HL-60/S4 treated with phorbol 12-myristate 13-acetate at 8.2 ng/mL for 4 days and 3 days (cell line): ENCODE measurements at regions not wholly inside any gene's neighbourhood (a gene's known extent, or its start where the extent isn't known, plus 50 kb on each side); places are given as distances from the start of the nearest gene placed in this dataset.
"Not testable (repeated sequence)": the region's sequence is repeated elsewhere in the genome, so short reads cannot be mapped to it uniquely, and the experiment has no call there.

ENCODE experiments used
- in situ Hi-C: fragments of 300-500 bp; cut with MboI; formaldehyde crosslinking; loops from 2 replicates; pipeline ENCODE4 v1.15.0; 2022; ENCODE audit warnings: low sequenced_read_pairs

DNA sequence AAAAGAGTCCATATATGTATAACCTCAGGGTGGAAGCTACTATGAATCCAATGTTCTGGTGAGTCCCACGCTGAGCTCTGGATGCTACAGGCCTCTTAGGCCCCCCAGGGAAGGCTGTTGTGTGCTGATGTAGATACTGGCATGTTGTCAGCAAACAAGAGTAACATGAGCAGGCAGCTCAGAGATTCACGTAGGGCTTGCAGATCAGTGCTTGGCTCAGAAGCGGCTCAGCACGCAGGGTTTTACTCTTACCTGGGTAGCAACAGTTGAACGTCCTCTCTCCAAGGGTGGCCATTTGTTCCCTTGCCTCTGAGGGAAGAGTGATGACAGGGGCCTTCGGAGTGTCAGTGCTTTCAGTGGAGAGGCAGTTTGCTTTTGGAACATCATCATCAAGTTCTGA is 93.4 kb downstream of the ZFP64 start:
- in situ Hi-C loops: loop anchor here (25.0 kb wide), 1 partner anchor 461 kb away; no protein-coding TSS in a partner anchor

DNA sequence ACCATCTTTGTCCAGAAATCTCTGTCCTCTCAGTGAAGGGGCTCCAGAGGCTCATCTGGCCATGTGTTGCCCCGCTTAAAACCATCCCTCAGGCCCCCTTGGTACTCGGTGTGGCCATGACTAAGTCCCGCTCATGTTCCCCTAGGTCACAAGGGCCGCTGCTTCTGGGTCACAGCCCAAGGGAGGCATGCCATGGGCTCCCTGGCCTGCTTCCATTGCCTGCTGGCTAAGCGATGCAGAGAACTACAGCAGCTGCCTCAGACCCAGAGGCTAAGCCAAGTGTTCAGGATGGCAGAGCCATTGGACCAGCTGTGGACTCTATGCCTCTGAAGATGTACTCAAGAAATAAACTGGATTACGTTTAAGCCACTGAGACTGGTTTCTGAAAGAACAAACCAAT is 95.5 kb downstream of the ZFP64 start:
- in situ Hi-C loops: loop anchor here (25.0 kb wide), 1 partner anchor 459 kb away; no protein-coding TSS in a partner anchor

DNA sequence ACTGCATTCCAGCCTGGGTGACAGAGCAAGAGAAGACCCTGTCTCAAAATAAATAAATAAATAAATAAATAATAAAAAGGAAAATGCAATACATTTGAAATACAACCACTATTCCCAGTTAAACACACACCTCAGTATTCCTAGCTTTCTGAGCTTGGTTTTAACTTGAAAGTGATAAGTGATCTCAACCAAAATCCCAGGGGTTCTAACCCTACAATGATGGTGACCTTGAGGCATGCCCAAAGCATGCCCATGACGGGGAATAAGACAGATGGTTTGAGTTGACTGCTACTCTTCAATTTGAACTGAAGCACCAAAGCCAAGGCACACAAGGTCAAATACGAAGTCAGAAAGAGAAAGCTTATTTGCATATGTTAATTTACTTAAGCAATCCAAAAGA is 96.9 kb downstream of the ZFP64 start:
- in situ Hi-C loops: loop anchor here (25.0 kb wide), 1 partner anchor 457 kb away; no protein-coding TSS in a partner anchor

DNA sequence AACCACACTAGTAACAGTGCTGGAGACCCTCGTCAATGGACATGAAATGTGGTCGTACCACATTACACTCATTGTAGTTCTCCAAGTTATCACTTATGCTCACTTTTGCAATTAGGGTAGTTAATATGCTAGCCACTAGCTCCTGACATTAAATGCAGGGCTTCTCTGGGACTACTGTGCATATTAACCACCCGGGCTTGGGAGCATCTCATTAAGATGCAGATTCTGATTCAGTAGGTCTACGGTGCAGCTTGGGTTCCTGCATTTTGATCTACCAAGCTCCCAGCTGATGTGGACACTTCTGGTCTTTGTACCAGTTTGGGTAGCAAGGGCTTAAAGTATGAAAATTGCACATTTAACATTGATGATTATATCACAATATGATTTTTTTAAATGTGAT is 98.0 kb downstream of the ZFP64 start:
- in situ Hi-C loops: loop anchor here (25.0 kb wide), 1 partner anchor 456 kb away; no protein-coding TSS in a partner anchor

DNA sequence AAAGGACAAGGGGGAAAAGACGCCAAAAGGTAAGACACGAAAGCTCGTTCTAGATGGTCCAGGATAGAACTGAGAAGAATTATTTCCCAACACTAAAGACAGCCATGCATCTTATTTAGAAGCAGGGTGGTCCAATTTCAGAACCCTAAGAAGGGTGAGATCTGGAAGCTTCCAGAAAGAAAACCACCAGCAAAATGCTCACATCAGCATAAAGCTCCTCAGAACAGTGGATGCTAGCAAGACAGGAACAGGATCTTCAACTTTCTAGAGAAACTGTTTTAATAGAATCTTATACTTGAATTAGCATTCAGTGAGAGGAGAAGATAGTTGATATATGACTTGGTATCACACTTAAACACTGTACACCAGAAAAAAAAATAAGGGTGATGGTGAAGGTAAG is 101.5 kb downstream of the ZFP64 start:
- in situ Hi-C loops: loop anchor here (25.0 kb wide), 1 partner anchor 453 kb away; no protein-coding TSS in a partner anchor

DNA sequence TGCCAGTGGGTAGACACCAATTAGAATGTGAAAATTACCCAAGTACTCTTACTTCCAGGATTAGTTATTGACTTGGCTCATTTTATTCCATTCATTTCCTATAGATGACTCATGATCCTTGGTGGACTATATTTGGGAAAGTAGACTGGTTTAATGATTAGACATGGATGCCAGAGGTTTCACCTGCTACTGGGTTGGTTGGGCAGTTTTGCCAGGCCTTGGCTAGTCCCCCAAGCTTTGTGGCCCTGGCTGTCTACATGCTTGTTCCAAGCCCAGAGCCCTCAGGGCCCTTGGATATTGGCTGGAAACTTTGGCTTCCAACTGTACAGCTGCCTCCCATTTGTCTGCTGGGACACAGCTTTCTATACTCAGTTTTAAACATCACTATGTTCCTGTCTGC is 104.1 kb downstream of the ZFP64 start:
- in situ Hi-C loops: loop anchor here (25.0 kb wide), 1 partner anchor 450 kb away; no protein-coding TSS in a partner anchor

DNA sequence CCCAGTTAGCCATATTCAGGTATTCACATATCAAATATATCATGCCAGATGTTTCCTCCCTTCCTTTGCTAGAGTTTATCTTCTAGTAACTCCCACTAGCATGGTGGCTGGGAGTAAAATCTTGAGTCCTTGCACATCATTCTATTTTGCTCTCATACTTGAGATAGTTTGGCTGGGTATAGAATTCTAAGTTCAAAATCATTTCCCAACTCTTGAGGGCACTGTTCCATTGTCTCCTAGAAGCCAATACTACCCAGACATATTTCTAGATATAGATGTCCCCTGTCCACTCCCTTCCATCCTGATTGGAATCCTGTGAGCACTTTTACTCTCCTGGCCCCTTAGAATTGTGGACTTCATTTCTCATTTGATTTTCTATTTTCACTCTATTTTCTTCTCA is 104.7 kb downstream of the ZFP64 start:
- in situ Hi-C loops: loop anchor here (25.0 kb wide), 1 partner anchor 450 kb away; no protein-coding TSS in a partner anchor

DNA sequence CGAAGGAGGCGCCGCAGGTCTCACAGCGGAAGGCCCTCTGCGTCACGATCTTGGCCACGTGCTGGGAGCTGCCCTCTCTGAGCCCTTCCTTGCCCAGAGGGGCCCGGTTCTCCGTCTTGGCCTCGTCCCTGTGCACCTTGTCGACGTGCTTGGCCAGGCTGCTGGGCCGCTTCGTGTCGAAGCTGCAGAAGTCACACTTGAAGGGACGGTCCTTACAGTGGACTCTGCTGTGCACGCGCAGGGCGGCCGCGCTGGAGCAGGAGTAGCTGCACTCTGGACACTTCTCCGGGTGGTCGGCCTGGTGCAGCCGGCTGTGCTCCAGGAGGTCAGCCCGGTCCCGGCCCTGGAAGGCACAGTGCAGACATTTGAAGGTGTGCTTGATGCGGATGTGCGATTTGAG is 106.9 kb downstream of the ZFP64 start:
- in situ Hi-C loops: loop anchor here (25.0 kb wide), 1 partner anchor 447 kb away; no protein-coding TSS in a partner anchor

DNA sequence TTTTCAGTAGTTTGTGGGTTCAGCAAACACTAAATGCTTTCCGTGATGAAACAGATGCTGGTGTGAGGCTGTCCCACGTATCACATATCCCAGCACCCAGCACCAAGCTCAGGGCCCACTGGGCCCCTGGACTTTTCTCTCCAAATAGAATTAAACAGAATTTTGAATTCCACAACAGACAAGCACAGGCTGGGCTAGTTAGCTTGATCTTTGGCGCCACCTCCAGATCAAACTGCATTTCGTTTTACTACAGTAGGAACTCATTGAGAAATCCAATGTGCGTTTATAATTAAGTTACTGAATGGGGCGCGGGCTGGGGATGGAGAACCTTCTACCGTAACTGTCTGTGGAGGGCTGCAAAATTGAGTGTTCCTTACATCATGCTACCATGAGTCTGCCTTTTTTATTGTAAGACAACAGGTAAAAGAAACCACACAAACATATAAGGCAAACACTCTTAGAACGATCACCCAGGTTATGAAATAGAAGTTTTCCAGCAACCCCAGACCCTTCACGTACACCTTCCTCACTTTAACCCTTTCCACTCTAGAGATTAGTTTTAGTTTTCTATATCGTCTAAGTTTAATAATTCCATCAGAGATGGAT is 107.8 kb downstream of the ZFP64 start:
- in situ Hi-C loops: loop anchor here (25.0 kb wide), 1 partner anchor 446 kb away; no protein-coding TSS in a partner anchor

DNA sequence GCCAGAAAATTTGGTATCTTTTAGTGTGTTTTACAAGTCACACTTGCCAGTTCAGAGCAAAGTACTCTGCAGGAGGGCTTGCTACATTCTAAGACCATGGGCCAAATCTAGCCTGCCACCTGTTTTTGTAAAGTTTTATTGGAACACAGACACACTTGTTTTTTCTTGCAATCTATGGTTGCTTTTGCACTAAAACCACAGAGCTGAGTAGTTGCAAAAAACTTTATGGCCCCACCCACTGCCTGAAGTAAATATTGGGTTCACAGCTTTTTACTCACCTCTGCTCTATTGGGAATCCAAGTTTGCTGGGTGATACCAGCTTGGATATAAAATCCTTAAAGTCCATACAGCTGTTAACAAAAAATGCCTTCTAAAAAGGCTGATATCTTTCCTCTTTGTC is 109.0 kb downstream of the ZFP64 start:
- in situ Hi-C loops: loop anchor here (25.0 kb wide), 1 partner anchor 445 kb away; no protein-coding TSS in a partner anchor

DNA sequence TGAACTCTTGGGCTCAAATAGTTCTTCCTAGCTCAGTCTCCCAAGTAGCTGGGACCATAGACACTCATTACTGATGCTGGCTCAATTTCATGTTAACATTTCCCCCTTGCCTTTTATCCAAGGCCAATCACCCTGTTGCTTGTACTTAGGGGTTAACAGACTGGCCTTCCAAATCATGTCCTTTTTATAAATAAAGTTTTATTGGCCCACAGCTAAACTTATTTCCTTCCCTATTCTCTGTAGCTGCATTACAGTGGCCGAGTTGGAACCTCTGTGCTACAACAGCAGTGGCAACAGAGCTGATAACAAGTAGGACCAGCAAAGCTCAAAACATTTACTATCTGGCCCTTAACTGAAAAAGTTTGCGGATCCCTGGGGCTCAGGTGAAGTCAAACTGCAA is 109.8 kb downstream of the ZFP64 start:
- in situ Hi-C loops: loop anchor here (25.0 kb wide), 1 partner anchor 444 kb away; no protein-coding TSS in a partner anchor

DNA sequence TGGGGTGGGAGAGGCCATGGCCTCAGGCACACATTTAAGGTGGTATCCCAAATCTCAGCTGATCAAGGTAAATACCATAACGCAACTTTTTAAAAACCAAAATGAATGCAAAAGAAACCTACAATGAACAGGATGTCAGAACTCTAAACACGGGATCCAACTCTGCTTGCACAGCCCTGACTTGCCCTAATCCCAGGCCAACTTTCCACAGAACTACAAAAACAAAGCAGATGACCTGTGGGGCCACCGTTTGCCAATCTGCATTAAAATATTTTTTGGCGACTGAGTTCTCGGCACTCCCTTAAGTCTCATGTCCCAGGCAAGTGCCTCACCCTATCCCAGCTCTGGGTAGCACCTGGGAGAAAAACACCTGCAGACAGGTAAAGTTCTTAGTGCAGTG is 110.5 kb downstream of the ZFP64 start:
- in situ Hi-C loops: loop anchor here (25.0 kb wide), 1 partner anchor 444 kb away; no protein-coding TSS in a partner anchor

DNA sequence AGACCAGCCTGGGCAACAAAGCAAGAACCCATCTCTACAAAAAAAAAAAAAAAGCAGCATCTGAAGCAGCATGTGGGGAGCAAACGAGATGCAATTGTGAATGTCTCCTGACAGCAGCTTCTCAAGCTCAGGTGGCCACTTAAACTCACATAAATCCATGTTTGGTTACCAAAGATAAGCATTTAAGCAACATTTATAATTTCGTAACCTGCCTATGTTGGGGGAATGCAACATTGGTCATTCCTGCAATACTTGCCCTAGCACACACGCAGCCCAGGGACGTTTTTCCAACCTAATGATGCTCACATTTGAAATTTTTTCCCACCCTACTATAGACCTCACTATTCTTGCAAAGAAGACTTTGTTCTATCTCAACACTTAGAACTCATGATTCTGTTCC is 113.3 kb downstream of the ZFP64 start:
- in situ Hi-C loops: loop anchor here (25.0 kb wide), 1 partner anchor 441 kb away; no protein-coding TSS in a partner anchor

DNA sequence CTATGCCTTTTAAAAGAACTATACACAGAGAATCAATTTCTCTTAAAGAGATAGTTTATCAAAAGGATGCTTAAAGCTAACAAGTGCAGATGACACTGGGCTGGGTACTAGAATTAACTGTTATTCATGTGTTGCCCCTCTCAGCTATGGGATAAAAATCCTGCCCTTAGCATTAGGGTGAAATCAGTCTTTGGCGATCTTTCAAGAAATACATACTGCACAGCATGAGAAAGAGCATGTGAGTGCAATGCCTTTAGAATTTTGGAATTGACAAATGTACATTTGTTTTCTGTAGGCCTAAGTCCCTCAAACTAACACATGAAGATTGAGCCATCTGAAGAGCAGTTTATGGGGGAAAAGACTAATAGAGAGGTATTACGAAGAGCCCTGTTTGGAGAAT is 115.4 kb downstream of the ZFP64 start:
- in situ Hi-C loops: loop anchor here (25.0 kb wide), 1 partner anchor 439 kb away; no protein-coding TSS in a partner anchor

DNA sequence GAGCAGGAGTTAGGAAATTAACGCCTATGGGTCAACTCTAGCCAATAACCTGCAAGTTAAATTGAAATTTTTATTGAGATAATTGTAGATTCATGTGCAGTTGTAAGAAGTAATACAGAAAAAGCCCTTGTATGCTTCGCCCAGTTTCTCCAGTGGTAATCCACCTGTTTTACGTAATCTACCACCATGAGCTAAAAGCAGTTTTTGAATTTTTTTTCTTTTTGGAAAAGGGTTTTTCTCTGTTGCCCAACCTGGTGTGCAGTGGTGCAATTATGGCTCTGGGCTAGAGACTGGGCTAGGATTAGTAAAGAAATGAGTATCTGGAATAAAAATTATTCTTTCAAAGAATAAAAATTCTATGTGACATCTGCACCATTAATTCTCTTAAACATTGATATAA is 116.2 kb downstream of the ZFP64 start:
- in situ Hi-C loops: loop anchor here (25.0 kb wide), 1 partner anchor 438 kb away; no protein-coding TSS in a partner anchor

DNA sequence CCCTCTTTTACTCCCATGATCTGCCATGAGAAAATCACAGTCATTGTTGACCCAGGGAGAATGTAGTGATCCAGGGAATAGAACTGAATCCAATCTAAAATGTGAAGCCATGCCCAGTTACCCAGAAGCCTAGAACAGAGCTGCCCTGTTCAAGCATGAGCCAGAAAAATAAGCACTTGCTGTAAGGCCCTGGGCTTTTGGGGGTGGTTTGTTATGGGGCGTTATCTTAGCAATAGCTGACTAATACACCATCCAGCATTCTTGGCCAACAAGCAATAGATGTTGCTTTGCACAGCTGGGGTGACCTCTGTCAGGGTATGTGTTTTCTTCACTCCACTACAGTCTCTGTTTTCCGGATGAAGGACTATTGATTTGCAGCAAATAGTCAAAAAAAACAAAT is 120.4 kb downstream of the ZFP64 start:
- in situ Hi-C loops: no loop called here

DNA sequence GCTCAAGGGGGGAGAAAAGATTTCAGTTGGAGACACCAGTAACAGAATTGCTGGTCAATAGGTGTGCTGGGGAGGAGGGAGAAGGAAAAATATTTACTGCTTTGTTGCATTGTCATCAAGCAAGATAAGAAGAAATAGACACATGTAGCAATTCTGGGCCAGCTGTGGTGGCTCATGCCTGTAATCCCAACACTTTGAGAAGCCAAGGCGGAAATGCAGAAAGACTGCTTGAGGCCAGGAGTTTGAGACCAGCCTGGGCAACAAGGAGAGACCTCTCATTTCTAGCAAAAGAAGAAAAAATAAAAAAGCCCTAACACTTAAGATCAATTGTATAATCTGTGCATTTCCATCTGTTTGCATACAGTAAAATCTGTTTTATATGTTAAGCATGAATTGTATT is 126.6 kb downstream of the ZFP64 start:
- in situ Hi-C loops: no loop called here

DNA sequence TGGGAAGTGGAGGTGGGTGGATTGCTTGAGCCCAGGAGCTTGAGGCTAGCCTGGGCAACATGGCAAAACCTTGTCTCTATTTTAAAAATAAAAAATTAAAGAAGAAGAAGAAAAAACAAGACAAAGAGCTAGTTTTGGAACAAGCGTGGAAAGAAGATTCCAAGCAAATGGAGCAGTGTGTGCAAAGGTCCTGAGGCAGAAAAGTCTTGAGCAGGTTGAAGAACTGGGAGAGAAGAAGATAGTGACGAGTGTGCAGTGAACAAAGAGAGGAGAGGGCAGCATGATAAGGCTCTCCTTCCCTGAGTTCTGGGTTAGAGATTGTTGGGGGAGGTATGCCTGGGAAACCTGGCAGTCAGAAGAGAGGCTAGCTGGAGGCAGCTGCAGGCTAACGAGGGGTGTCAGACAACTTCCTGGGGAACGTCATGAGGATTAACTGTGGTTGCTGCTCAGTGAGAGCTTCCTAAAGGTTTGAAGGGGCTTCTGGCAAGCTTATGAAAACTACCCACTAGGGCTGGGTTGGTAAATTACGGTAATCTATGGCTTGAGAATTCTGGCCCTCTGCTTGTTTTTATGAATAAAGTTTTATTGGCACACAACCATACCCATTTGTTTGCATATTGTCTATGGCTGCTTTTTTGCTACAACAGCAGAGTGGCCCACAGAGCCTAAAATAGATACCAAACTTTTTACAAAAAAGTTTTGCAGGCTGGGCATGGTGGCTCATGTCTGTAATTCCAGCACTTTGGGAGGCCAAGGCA is 128.9 kb downstream of the ZFP64 start:
- in situ Hi-C loops: no loop called here

DNA sequence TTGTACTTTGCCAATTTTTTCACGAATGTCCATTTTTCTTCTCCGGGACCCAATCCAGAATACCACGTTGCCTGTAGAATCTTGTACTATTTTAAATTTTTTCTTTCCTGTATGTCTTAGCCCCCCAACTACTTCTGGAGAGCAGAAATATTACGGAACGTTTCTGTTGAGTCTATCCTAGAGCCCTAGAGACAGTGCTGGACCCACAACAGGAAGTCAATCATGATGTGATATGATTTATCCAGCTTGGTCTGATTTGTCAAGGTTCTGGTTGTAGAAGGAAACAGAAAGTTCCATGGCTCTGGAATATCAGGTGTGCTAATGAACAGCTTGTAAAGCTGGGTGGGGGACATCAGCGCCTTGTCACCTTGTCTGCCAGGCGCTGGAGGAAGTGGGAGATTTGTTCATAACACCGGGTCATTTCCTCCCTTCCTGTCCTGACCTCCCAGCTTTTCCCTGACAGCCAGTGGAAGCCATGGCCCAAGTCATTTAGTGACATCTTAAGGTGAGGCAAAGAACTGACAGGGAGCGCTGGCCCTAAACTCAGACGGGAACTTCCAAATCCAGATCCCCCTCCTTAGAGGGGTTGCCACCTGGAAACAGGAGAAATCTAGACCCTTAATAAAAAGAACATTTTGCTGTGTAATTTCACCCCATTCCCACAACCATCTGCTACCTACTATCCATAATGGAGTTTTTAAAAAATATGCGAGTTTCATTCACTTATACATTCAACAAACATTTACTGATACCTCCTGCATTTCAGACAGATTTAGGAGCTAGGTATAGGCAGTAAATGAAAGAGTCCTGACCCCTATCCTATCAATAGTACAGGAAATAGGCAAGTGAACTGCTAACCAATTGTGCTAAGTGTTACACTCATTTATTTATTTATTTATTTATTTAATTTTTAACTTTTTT is 130.5 kb downstream of the ZFP64 start:
- in situ Hi-C loops: no loop called here

DNA sequence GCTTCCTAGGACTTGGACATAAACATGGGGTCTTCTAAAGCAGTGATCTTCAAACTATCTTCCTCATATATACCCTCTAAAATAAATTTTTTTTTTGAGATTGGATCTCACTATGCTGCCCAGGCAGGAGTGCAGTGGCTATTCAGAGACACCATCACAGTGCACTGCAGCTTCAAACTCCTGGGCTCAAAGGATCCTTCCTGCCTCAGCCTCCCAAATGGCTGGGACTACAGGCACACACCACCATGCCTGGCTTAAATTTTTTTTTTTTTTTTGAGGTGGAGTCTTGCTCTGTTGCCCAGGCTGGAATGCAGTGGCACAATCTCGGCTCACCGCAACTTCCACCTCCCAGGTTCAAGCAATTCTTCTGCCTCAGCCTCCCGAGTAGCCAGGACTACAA is 134.4 kb downstream of the ZFP64 start:
- in situ Hi-C loops: not testable (repeated sequence)
